NK-92 treated with Interleukin-12 subunit alpha and Interleukin-12 subunit beta, amount 100 ng/mL, for 24 hours (cell line): ENCODE measurements at regions not wholly inside any gene's neighbourhood (a gene's known extent, or its start where the extent isn't known, plus 50 kb on each side); places are given as distances from the start of the nearest gene placed in this dataset.

Source experiments
- DNase-seq: peaks from one replicate; lab custom pipeline; 2025; lab: John Stamatoyannopoulos, UW

DNA sequence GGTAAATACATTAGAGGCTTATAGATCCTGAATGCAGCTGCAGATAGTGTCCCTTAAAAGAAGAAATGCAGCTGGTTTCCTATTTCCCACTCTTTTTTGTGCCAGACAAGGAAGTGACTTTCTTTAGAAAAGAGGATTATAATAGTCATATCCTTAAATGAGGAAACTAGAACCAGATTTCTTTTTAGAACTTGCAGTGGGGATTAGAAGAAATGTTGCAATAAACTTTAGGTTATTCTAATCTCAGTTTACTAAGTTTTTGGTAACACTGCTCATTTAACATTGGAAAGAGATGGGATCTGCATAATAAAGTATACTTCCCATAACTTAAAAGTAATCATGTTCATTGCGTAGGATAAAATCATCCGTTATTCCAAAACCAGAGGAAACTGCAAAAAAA is 101.9 kb downstream of the SLIT2 start:
- DNase-seq, result no peak

DNA sequence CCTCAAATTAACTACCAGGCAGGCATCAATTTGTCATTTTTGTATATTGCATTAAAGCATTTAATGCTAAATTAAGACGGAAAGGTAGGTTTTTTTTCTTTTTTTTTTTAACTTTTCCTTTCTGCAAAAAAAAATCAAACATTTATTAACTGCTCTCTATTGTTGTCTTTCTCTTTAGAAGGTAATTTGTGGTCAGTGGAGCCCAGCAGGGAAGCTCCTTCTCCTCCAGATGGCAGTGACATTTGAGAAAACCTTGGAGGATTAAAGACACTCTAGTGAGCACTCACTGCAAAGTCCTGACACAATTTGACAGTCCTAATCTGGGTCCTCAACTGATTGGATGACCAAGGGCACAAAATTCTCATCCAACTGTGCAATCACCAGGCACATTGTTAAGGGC is 102.4 kb downstream of the SLIT2 start:
- no peak for DNase-seq

DNA sequence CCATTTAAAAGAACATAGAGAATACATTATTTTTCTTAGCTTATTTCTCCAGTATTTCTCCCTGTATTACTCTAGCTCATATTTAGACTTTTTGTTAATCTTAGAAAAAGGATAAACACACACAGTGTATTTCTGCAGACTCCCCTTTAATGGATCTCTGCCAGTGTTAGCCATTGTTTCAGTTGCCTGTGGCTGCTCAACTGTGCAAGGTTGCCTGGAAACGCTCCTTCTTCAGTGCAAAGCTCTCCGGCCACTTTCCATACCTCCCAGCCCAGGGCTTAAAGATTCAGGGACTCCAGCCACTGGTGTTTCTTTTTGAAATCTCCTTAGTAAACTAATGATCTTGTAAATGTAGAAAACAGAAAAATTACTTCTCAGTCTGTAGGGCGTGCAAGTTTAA is 104.9 kb downstream of the SLIT2 start:
- DNase-seq, result no peak

DNA sequence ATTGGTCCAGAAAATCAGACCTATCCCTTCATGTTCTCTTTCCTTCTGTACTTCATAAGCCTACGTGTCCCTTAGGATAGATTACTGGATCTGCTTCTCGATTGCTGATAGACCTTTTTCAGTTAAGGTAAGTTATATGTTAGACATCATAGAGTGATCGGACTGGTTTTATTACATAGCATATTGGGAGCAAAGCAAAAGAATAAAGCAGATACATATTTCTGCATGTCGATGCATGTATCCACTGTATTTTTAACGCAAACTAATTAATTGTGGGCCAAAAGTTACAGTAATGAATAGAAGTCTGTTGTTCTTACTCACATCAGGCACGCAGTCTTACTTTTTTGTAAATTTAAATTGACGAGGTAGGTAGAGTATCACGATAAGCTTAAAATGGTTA is 106.4 kb downstream of the SLIT2 start:
- no peak for DNase-seq

DNA sequence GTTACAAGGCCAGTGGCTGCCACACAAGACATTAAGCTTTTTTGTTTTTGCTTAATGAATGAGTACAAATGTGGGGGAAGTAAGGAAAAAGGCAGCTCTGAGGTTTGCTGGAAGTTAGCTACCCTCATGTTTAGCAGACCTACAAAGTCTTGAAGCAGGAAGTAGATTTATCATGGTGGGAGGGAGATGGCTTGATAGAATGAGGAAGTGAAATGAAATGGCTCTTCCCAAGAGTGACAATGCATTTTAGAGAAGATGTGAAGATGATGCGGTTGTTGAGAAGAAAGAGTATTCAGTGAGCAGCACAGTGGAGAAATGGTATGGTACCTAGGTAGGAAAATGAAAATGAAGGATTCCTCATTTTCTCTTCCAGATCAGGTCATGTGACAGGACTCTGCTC is 108.0 kb downstream of the SLIT2 start:
- DNase-seq, result no peak

DNA sequence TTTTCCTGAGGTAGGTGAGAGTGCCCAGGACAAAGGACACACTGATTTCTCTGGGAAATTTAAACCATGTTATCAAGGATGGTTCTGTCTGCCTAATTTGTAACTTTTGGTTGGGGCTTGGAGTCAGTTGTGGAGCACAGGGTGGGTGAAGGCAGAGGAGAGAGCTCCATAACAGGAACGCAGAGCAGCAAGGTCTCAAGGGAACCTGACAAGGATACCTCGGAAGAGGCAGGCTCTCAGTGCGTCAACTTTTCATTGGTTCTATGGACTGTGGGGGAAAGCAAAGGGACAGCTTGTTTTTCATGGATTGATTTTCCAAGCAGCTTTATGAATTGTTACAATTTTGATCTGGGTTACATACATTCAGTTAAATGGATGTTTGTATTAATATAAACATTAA is 110.4 kb downstream of the SLIT2 start:
- no peak for DNase-seq

DNA sequence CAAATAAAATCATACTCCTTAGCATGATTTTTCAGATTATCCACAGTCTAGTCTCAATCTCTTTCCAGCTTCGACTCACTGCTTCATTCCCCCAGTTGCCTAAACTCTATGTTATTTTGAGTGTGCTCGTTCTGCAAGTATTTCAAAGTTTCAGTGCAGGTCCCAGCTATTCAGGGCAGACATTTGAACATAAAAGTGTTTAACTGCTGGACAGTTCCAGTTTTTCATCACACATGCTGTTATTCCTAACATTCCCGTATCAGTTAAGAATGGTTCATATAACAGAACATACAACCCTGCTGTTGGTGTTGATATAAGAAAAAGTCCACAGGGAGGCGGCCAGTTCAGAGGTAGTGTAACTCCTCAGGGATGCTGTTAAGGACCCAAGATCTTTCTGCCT is 113.3 kb downstream of the SLIT2 start:
- DNase-seq, result no peak

DNA sequence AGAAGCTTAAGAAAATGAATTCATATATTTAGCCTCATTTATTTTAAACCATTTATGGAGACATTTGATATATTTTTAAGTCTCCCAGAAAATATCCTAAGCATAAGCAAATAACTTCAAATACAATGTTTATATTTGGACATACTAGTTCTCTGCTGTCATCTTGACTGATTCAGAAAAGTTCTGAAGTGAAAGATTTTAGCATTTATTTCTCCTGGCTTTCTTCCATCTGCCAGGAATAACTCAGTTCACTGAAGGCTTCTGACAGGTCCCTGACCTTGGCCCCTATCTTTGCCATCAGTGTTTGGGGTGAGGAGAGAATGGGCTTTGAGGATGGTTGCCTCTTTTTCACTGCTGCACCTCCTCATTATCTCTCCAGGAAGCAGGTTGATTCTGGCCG is 115.7 kb downstream of the SLIT2 start:
- DNase-seq, result no peak

DNA sequence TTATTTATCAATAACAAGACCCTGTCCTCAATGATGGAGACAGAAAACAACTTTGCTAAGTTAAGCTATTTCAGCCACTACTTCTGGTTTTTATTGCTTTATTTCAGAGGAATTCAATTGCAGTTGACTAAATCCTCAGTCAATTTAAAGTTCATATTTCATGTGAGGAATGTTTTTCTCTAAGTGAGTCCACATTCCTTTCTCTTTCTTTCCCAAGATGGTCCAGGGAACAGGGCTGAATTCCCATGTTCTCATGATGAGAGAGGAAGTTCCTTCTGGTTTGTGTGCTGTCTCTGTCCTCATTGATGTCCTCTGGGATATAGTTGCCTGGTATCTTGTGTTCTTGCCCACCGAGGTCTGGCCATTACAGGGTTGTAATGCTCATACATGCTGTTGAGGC is 117.2 kb downstream of the SLIT2 start:
- no peak for DNase-seq

DNA sequence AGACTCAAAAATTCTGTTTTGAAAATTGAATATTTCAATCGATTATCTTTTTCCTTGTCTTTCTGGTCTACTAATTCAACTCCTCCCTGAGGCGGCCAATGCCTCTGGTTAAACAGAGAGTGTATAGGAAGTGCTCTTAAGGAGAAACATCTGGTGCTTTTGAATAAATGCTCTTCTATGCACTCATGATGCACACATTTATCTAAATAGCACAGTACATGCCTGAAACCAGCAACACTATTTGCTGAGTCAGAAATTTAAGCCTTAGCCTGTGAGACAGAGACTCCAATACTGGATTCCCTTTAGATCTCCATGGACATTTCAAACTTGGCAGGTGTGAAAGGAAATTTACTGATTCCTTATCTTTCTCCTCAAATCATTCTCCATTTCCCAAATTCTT is 118.6 kb downstream of the SLIT2 start:
- no peak for DNase-seq

DNA sequence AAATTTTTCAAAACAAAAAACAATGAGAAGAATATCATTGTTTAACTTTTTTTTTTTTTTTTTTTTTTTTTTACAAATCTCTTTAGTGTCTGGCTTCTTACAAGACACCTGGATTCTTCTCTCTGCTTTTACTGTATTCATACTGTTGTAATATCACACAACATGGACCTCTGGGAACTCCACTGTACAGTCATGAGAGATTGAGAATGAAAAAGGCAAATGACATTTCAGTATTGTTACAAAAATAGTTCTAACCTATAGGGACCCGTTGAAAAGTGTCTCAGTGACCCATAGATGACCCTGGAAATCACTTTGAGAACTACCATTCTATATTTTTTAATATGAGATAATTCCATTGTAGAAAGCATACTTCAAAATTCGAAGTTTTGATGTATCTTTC is 124.4 kb downstream of the SLIT2 start:
- no peak for DNase-seq

DNA sequence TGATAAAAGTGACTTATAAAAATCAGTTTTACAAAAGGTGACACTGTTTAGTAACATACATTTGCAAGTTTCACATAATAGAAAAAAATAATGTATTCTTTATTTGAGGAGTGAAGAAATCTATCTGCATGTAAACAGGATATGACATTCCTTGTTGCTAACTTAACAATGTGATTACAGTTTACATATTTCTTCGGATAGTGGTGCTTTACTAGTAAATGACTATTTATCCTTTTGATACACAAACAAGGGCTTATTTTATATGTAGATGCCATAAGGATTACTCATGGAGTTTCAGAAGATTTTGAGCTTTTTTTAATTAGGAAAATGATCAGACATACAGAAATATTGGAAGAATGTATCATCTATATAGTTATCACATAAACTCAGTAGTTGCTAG is 126.5 kb downstream of the SLIT2 start:
- DNase-seq, result no peak

DNA sequence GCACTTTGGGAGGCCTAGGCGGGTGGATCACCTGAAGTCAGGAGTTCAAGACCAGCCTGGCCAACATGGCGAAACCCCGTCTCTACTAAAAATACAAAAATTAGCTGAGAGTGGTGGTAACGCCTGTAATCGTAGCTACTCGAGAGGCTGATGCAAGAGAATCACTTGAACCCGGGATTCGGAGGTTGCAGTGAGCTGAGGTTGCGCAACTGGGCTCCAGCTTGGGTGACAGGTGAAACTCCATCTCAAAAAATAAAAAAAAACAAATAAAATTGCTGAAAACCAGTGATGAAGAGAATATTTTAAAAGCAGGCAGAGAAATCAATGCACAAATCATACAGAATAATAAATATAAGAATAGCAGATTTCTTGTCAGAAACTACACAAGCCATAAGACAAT is 129.3 kb downstream of the SLIT2 start:
- no peak for DNase-seq

DNA sequence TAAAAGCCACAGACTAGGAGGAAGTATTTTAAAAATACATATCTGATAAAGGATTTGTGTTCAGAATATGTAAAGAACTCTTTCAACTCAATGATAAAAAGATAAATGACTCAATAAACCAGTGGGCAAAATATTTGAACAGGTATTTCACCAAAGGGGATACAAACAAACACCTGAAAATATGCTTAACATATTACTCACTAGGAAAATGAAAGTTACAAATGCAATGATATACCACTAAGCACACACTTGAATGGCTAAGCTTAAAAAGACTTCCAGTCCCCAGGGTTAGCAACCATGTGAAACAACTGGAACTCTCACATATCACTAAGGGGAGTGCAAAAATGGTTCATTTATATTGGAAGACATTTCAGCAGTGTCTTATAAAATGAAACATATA is 131.6 kb downstream of the SLIT2 start:
- DNase-seq, result no peak

DNA sequence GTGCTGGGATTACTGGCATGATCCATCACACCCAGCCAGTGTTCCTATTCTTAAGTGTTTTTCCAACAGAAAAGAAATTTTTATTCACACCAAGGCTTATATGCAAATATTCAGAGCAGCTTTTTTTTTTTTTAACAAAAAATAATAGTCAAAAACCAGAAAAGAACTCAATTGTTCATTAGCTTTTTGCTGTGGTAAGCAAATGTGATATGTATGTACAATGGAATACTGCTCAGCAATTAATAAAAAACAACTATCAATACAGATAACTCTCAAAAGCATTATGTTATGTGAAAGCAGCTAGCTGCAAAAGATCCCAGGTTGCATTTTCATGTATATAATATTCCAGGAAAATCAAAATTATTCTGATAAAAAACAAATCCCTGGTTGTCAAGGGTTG is 132.3 kb downstream of the SLIT2 start:
- no peak for DNase-seq

DNA sequence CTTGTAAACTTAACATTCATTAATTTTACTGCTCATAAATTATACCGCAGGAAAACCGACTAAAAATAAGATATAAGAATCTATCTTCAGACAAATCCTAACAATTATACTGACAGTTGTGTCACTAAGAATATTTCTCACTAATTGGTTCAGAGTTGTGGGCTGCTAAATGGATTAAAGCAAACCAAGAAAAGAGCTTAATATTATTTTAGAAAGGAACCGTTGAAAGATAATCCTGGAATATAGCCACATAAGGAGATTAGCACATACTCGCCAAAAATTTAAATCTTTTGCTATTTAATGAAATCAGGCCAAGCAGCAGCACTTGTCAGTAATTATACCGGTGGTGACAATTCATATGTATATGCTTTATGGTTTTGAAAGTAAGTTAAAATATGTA is 132.8 kb downstream of the SLIT2 start:
- no peak for DNase-seq

DNA sequence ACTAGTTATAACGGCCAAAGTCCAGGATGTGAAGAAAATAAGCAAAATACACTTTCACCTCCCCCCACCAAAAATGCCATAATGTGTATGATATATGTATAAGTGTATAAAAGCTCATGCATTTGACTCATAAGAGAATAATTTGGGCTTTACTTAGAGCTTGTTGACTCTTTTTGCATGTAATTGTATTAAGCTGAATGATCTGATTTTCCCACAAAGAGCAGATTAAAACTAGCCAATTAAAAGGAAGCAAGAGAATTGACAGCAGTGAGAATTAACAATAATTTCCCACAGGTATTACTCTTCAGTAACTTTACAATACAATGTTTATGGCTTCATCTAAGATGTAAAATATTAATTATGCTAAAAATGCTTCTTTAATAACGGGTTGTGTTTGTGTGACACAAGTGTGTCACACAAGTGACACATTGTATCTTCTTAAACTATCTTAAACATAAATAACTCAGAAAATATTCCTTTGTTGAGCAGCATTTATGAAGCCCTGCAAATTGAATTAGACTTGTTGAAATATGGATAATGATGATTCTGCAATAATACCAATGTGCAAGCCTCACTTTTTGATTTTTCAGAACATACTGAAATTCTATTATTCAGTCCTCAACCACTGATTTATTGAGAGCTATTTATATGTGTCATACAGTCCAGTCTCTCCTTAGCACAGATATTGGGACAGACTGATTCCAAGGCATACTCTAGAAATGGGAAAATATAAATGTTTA is 134.5 kb downstream of the SLIT2 start:
- no peak for DNase-seq

DNA sequence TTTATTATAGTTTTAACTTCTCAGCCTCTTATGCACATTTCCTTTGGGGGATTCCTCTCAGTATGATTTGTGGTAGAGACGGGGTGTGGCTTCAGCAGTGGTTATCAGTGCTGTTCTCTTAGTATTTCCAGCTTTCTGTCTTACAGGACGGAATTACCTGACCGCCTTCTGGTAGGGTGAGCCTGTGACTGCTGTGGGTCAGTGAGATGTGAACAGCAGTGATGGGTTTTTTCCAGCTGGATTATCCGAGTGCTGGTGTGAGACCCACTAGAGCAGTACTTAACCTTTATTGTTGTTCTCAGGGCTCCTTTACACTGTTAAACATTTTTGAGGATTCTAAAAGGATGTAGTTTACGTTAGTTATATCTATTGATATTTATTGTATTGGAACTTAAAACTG is 135.2 kb downstream of the SLIT2 start:
- no peak for DNase-seq

DNA sequence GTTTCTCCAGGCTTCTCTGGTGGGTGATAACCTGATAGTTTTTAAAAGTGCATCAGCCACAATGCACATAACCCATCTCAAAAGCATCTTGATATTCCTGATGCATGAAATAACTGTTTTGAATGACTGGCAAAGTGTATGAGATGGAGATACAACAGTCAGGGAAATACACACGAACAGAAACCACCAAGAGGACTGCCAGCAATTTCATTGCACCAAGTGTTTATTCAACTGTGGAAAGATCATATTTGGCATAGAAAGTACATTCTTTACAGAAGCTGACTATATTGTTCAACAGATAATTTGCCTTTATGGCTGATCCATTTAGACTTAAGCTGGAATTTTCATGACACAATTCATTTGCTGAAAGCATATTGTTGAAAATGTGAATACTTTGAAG is 139.5 kb downstream of the SLIT2 start:
- no peak for DNase-seq

DNA sequence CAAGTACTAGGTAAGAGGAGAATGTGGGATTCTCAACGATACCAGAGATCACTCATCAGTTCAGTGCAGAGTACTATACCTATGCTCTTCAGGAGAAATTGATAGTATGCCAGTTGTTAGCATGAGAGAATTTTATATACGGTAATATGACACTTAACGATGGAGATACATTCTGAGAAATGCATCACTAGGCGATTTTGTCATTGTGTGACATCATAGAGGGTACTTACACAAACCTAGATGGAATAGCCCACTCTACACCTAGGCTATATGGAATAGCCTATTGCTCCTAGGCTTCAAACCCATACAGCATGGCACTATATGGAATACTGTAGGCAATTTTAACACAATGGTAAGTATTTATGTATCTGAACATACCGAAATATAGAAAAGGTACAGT is 140.2 kb downstream of the SLIT2 start:
- DNase-seq, result no peak

DNA sequence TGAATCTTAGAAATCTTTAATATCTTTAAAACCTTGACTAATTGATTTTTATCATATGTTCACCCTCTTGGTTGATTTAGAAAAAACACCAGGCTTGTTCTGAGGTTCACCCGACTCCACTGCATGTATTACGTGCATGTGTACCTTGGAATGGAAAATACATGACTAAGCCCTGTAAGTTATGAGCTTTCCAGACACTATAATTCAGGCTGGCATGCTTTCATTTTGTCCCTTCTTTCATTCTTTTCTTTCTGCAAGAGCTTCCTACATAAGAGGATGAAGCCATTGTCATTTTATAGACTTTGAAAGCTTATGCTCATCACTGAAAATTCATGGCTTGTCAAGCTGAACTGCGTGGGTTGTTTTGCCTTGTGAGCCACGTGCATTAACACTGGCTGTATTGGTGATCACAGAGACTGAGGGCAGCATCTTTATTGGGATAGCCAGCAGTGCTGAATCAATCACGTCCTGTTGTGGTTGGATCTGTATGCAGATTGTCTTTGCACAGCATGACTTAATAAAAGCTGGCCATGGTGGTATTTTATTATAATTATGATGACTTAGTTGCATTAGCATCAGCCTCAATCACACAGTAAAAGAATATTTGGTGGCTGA is 141.9 kb downstream of the SLIT2 start:
- no peak for DNase-seq

DNA sequence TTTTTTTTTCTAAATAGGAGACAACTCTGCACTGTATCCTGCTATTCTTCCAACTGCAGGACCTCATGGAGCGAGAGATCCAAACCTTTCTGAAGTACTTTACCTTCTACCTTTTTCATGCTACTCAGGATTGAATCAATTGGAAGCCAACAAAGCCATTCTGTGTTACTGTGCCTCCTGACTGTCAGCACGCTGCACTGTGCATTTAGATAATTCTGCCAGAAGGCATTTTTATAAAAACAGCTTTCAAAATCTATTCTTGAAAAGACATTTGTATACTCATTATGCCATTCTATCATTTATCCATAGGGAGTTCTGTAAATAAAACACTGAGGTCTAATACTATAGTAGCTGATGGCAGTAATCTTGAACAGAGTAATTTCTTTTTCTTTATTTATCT is 142.8 kb downstream of the SLIT2 start:
- DNase-seq, result no peak

DNA sequence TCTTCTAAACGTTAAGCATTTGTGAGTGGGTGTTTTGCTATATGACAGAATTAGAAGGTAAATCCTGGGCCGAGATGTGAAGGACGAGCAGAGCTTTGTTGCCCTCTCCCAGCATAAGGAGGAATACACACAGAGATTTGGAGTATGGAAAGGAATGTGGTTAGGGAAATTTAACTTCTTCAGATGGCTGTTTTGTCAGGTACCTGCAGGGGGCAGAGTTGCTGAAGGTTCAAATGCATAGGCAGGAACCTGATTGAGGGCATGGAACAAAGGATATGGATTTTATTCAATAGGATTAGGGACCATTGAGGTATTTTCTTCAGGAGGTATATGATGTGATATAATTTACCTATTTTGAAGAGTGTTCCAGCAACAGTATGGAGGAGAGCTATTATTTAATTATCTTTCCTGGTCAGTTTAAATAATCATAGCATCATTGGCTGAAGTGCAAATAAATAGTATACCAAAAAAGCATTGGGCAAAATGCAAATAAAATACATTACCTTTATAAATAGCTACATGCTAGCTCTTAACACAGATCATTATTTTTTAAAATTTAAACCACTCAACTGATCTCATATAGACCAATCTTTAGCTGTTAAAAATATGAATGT is 143.6 kb downstream of the SLIT2 start:
- no peak for DNase-seq

DNA sequence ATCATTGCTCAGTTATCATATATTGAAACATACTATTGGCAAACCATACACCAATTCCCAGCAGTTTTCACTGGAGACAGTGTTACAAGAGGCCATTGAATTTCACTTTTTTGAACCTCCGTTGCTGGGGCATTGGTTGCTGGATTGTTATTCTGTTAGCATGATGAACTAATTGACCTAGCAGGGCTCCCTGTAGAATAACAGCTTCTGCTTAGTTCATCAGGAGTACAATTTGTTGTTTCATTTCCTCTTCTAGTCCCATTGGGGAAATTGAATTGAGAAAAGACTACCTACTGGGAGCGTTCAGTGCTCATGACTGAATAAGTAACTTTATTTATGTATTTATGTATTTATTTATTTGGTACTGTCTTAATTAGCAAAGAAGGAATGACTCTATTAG is 151.6 kb downstream of the SLIT2 start:
- DNase-seq, result no peak
